ENCODE measurements at regions not wholly inside any gene's neighbourhood (a gene's known extent, or its start where the extent isn't known, plus 50 kb on each side); places are given as distances from the start of the nearest gene placed in this dataset.

- TF ChIP-seq, protein P1, sequence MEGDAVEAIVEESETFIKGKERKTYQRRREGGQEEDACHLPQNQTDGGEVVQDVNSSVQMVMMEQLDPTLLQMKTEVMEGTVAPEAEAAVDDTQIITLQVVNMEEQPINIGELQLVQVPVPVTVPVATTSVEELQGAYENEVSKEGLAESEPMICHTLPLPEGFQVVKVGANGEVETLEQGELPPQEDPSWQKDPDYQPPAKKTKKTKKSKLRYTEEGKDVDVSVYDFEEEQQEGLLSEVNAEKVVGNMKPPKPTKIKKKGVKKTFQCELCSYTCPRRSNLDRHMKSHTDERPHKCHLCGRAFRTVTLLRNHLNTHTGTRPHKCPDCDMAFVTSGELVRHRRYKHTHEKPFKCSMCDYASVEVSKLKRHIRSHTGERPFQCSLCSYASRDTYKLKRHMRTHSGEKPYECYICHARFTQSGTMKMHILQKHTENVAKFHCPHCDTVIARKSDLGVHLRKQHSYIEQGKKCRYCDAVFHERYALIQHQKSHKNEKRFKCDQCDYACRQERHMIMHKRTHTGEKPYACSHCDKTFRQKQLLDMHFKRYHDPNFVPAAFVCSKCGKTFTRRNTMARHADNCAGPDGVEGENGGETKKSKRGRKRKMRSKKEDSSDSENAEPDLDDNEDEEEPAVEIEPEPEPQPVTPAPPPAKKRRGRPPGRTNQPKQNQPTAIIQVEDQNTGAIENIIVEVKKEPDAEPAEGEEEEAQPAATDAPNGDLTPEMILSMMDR (IDR thresholded peaks at IDR 0.05): no peak
- no peak for TF ChIP-seq POLR2A (IDR thresholded peaks at IDR 0.05)
Measured at GRCh38 chr6:63022631-63023030, 188.6 kb upstream of the FKBP1C start.
